Aorta (tissue), 5 donors: ENCODE measurements at regions not wholly inside any gene's neighbourhood (a gene's known extent, or its start where the extent isn't known, plus 50 kb on each side); places are given as distances from the start of the nearest gene placed in this dataset.

Experiments
- ATAC-seq: fragments of 200-7000 bp; cut with Tn5 transposase; one replicate; pipeline ENCODE4 v1.9.1; 2022; ENCODE audit warnings: moderate library complexity; ENCODE audit not compliant: low FRiP score
- DNase-seq, 2 donors: peaks; one replicate each; pipeline ENCODE4 v3.0.0-alpha.2; 2020
- H3K27ac ChIP-seq, 2 donors: one replicate each; pipeline ENCODE4 v1.5.1; 2013; ENCODE audit warnings: low read length in 2 of 2, mild to moderate bottlenecking in 2 of 2, moderate library complexity in 2 of 2, control low read depth in 1 of 2, inconsistent platforms in 1 of 2, low read depth in 1 of 2
- H3K27me3 ChIP-seq, 2 donors: one replicate each; pipeline ENCODE4 v1.6.1; 2013; ENCODE audit warnings: control low read depth in 1 of 2, low read length in 1 of 2, mild to moderate bottlenecking in 1 of 2, moderate library complexity in 1 of 2; ENCODE audit not compliant: insufficient read depth in 2 of 2, control insufficient read depth in 1 of 2
- H3K36me3 ChIP-seq, 2 donors: one replicate each; pipeline ENCODE4 v1.6.1; 2013; ENCODE audit warnings: control low read depth in 1 of 2, low read length in 1 of 2, mild to moderate bottlenecking in 1 of 2; ENCODE audit not compliant: insufficient read depth in 2 of 2, control insufficient read depth in 1 of 2
- H3K4me1 ChIP-seq, 2 donors: one replicate each; pipeline ENCODE4 v1.6.1; 2013; ENCODE audit warnings: low read length in 2 of 2, control low read depth in 1 of 2, mild to moderate bottlenecking in 1 of 2, moderate library complexity in 1 of 2; ENCODE audit not compliant: insufficient read depth in 2 of 2, control insufficient read depth in 1 of 2
- H3K4me3 ChIP-seq, 2 donors: one replicate each; pipeline ENCODE4 v1.5.1; 2013; ENCODE audit warnings: low read length in 2 of 2, control low read depth in 1 of 2, mild to moderate bottlenecking in 1 of 2
- H3K9me3 ChIP-seq: one replicate; pipeline ENCODE4 v1.6.1; 2013; ENCODE audit warnings: mild to moderate bottlenecking, low read length; ENCODE audit not compliant: control insufficient read depth
- WGBS, 2 donors: extraction: QIAGEN DNeasy Blood & Tissue Kit; methylation state at CpG; one replicate each; pipeline ENCODE4 v1.1.7; 2013; 5-methylcytosine and 5-hydroxymethylcytosine counted together
- intact Hi-C, 2 donors: fragments of 100-400 bp; cut with DNase I; formaldehyde crosslinking; loops; one replicate each; pipeline versions ENCODE4 v1.14.2 to v1.15.0; 2022
- donor health status: healthy with polysubstance abuse.
- donor health status: Bipolar disorder and iron deficiency.
- donor health status: DM: no; HTN: no; CAD: no.
- donor health status: DM: no; HTN: no; CAD: no.
- donor health status: DM: yes; HTN: yes; CAD: no.

- peaks cover 1% of the 10 kb centered on the region for H3K9me3 ChIP-seq
- no peaks in the 10 kb centered on the region for H3K27me3 ChIP-seq
- no peak overlapping the region for H3K4me3 ChIP-seq
- ATAC-seq (no peak), DNase-seq (no peak)
- intact Hi-C loops: no loop called here
- H3K4me1 ChIP-seq: no peaks in the 10 kb centered on the region
- WGBS, 2 donors: 49 to 53% methylated on average over 3 of the region's 3 CpGs
- no peak overlapping the region for H3K27ac ChIP-seq
- no peaks in the 10 kb centered on the region for H3K36me3 ChIP-seq
Measured at GRCh38 chr20:4401601-4402000, 152.5 kb upstream of the ADRA1D start.

- intact Hi-C loops: no loop called here
- H3K4me3 ChIP-seq: no peak overlapping the region
- H3K9me3 ChIP-seq: no peaks in the 10 kb centered on the region
- WGBS, 2 donors: 84 to 87% methylated on average over 4 of the region's 4 CpGs
- DNase-seq: no peak
- H3K36me3 ChIP-seq: no peaks in the 10 kb centered on the region
- no peaks in the 10 kb centered on the region for H3K27me3 ChIP-seq
- no peaks in the 10 kb centered on the region for H3K4me1 ChIP-seq
- no peak overlapping the region for H3K27ac ChIP-seq
- no peak for ATAC-seq
Measured at GRCh38 chr20:4384961-4385360, 135.9 kb upstream of the ADRA1D start.

- intact Hi-C loops: no loop called here
- DNase-seq (no peak), ATAC-seq (no peak)
- no peaks in the 10 kb centered on the region for H3K4me1 ChIP-seq
- H3K36me3 ChIP-seq: no peaks in the 10 kb centered on the region
- no peak overlapping the region for H3K4me3 ChIP-seq
- no peaks in the 10 kb centered on the region for H3K27me3 ChIP-seq
- 74 to 77% methylated on average over 5 of the region's 5 CpGs for WGBS, 2 donors
- H3K9me3 ChIP-seq: no peaks in the 10 kb centered on the region
- no peak overlapping the region for H3K27ac ChIP-seq
Measured at GRCh38 chr20:4383961-4384360, 134.9 kb upstream of the ADRA1D start.

GRCh38 chr20:4375881-4376280 is 126.8 kb upstream of the ADRA1D start:
- no peaks in the 10 kb centered on the region for H3K9me3 ChIP-seq
- 57 to 64% methylated on average over 4 of the region's 4 CpGs for WGBS, 2 donors
- H3K4me1 ChIP-seq: no peaks in the 10 kb centered on the region
- no peaks in the 10 kb centered on the region for H3K36me3 ChIP-seq
- no peaks in the 10 kb centered on the region for H3K27me3 ChIP-seq
- no peak overlapping the region for H3K4me3 ChIP-seq
- H3K27ac ChIP-seq: no peak overlapping the region
- DNase-seq: no peak
- no peak for ATAC-seq
- intact Hi-C loops: no loop called here

GRCh38 chr20:4373454-4373853 is 124.4 kb upstream of the ADRA1D start:
- Histone ChIP-seq H3K4me1 (no peaks in the 10 kb centered on the region), H3K36me3 (no peaks in the 10 kb centered on the region), H3K27me3 (no peaks in the 10 kb centered on the region), H3K27ac (no peak overlapping the region), H3K4me3 (no peak overlapping the region), H3K9me3 (no peaks in the 10 kb centered on the region)
- DNase-seq (no peak), ATAC-seq (no peak)
- intact Hi-C loops: no loop called here
- WGBS, 2 donors: 83 to 89% methylated on average over 1 of the region's 1 CpG

- Histone ChIP-seq H3K27me3 (no peaks in the 10 kb centered on the region), H3K36me3 (no peaks in the 10 kb centered on the region), H3K9me3 (no peaks in the 10 kb centered on the region), H3K4me1 (no peaks in the 10 kb centered on the region), H3K4me3 (no peak overlapping the region), H3K27ac (no peak overlapping the region)
- DNase-seq (no peak), ATAC-seq (no peak)
- intact Hi-C loops: no loop called here
- 82 to 90% methylated on average over 2 of the region's 2 CpGs for WGBS, 2 donors
Measured at GRCh38 chr20:4371623-4372251, 122.7 kb upstream of the ADRA1D start.

GRCh38 chr20:4370851-4371250 is 121.8 kb upstream of the ADRA1D start:
- H3K4me1 ChIP-seq: no peaks in the 10 kb centered on the region
- WGBS, 2 donors: 96 to 98% methylated on average over 2 of the region's 2 CpGs
- H3K27ac ChIP-seq: no peak overlapping the region
- H3K27me3 ChIP-seq: no peaks in the 10 kb centered on the region
- no peaks in the 10 kb centered on the region for H3K36me3 ChIP-seq
- DNase-seq (no peak), ATAC-seq (no peak)
- H3K4me3 ChIP-seq: no peak overlapping the region
- H3K9me3 ChIP-seq: peaks cover 3% of the 10 kb centered on the region
- intact Hi-C loops: no loop called here

- 87 to 90% methylated on average over 6 of the region's 6 CpGs for WGBS, 2 donors
Measured at GRCh38 chr20:4369798-4370124, 120.7 kb upstream of the ADRA1D start.

GRCh38 chr20:4369119-4369797 is 120.2 kb upstream of the ADRA1D start:
- intact Hi-C loops: no loop called here
- H3K36me3 ChIP-seq: no peaks in the 10 kb centered on the region
- H3K27ac ChIP-seq: no peak overlapping the region
- ATAC-seq (no peak), DNase-seq (no peak)
- no peaks in the 10 kb centered on the region for H3K27me3 ChIP-seq
- H3K4me3 ChIP-seq: no peak overlapping the region
- 81 to 82% methylated on average over 2 of the region's 2 CpGs for WGBS, 2 donors
- H3K4me1 ChIP-seq: no peaks in the 10 kb centered on the region
- peaks cover 3% of the 10 kb centered on the region for H3K9me3 ChIP-seq

More at GRCh38 chr20:4369798-4370124, 120.7 kb upstream of the ADRA1D start:
- Histone ChIP-seq H3K4me1 (no peaks in the 10 kb centered on the region), H3K9me3 (peaks cover 3% of the 10 kb centered on the region), H3K27ac (no peak overlapping the region), H3K36me3 (no peaks in the 10 kb centered on the region), H3K4me3 (no peak overlapping the region), H3K27me3 (no peaks in the 10 kb centered on the region)
- ATAC-seq: no peak
- intact Hi-C loops: no loop called here
- DNase-seq: no peak
